GM06990 (cell line): ENCODE measurements at regions not wholly inside any gene's neighbourhood (a gene's known extent, or its start where the extent isn't known, plus 50 kb on each side); places are given as distances from the start of the nearest gene placed in this dataset.
A peak's percentile ranks its signal among the peaks of the same experiment; 100 is the strongest.

ENCODE experiments used
- DNase-seq: peaks from one replicate; pipeline ENCODE4 v3.0.0-alpha.2; 2011; ENCODE audit not compliant: insufficient read length; ENCODE audit errors: extremely low read depth
- H3K27me3 ChIP-seq: replicated peaks from 2 replicates; pipeline ENCODE4 v1.6.0; 2011; ENCODE audit warnings: low read length; ENCODE audit not compliant: control insufficient read depth, insufficient read depth
- H3K36me3 ChIP-seq: 2 replicates; pipeline ENCODE4 v1.5.1; 2011; ENCODE audit warnings: low read length; ENCODE audit not compliant: control insufficient read depth, insufficient read depth
- H3K4me3 ChIP-seq: replicated peaks from 2 replicates; pipeline ENCODE4 v1.5.1; 2011; ENCODE audit warnings: low read depth, mild to moderate bottlenecking, control low read depth, low read length
- TF ChIP-seq, protein P1 (sequence below): IDR thresholded peaks from 2 replicates; pipeline ENCODE4 v1.5.1; 2011; ENCODE audit warnings: low read length, control low read depth, mild to moderate bottlenecking, inconsistent platforms; ENCODE audit not compliant: insufficient read depth, poor library complexity, severe bottlenecking

GRCh38 chr1:193368302-193368701, 181.9 kb upstream of the B3GALT2 start:
- TF ChIP-seq, protein P1, sequence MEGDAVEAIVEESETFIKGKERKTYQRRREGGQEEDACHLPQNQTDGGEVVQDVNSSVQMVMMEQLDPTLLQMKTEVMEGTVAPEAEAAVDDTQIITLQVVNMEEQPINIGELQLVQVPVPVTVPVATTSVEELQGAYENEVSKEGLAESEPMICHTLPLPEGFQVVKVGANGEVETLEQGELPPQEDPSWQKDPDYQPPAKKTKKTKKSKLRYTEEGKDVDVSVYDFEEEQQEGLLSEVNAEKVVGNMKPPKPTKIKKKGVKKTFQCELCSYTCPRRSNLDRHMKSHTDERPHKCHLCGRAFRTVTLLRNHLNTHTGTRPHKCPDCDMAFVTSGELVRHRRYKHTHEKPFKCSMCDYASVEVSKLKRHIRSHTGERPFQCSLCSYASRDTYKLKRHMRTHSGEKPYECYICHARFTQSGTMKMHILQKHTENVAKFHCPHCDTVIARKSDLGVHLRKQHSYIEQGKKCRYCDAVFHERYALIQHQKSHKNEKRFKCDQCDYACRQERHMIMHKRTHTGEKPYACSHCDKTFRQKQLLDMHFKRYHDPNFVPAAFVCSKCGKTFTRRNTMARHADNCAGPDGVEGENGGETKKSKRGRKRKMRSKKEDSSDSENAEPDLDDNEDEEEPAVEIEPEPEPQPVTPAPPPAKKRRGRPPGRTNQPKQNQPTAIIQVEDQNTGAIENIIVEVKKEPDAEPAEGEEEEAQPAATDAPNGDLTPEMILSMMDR = no peak
- Histone ChIP-seq H3K4me3 (peak overlapping the region; percentile 23; the same call in 1 of the 2 replicates), H3K36me3 (no peaks in the 10 kb centered on the region), H3K27me3 (no peaks in the 10 kb centered on the region)
- DNase-seq = no peak

DNA sequence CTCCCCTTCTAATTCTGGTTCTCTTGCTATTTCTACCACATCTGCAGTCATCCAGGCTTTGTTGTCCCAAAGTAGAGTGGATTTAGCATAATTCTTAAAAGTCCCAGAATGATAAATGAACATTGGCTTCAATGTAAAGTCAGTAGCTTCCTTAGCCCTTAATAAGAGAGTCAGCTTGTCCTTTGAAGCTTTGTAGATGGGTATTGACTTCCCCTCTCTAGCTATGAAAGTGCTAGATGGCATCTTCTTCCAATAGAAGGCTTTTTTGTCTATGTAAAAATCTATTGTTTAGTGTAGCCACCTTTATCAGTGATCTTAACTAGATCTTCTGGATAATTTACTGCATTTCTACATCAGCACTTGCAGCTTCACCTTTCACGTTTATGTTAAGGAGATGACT, 181.4 kb upstream of the B3GALT2 start:
- TF ChIP-seq, protein P1 = no peak
- no peak overlapping the region for H3K4me3 ChIP-seq
- no peak for DNase-seq
- H3K27me3 ChIP-seq = no peaks in the 10 kb centered on the region
- H3K36me3 ChIP-seq = no peaks in the 10 kb centered on the region

- H3K36me3 ChIP-seq = no peaks in the 10 kb centered on the region
- TF ChIP-seq, protein P1 = no peak
These were observed 180.5 kb upstream of the B3GALT2 start for GRCh38 chr1:193366764-193367507.

GRCh38 chr1:193365966-193366365, 179.6 kb upstream of the B3GALT2 start:
- TF ChIP-seq, protein P1 = no peak
- Histone ChIP-seq H3K4me3 (no peak overlapping the region), H3K27me3 (no peaks in the 10 kb centered on the region), H3K36me3 (no peaks in the 10 kb centered on the region)
- DNase-seq = no peak

More at GRCh38 chr1:193366764-193367507, 180.5 kb upstream of the B3GALT2 start:
- no peak overlapping the region for H3K4me3 ChIP-seq
- DNase-seq = no peak
- H3K27me3 ChIP-seq = no peaks in the 10 kb centered on the region

DNA sequence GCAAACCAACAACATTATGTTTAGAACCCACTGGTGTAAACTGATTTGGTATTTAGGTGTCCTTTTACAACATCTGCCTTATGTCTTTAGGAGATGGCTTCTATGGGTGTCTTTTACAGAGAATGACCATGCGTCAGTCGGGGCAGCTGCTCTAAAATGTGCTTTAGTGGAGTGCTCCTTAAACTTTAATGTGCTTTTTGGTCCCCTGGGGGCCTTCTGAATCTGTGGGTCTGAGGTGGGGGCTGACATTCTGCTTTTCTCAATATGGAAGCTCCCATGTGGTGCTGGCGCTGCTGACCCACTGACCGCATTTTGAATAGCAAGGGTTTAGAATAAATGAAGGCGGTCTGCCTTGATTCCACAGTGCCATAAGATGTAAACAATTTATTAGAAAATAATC, 173.2 kb upstream of the B3GALT2 start:
- TF ChIP-seq, protein P1 = no peak
- Histone ChIP-seq H3K27me3 (no peaks in the 10 kb centered on the region), H3K36me3 (no peaks in the 10 kb centered on the region), H3K4me3 (no peak overlapping the region)
- no peak for DNase-seq
